DOHH2 (cell line): ENCODE measurements at regions not wholly inside any gene's neighbourhood (a gene's known extent, or its start where the extent isn't known, plus 50 kb on each side); places are given as distances from the start of the nearest gene placed in this dataset.

ENCODE experiments used
- H3F3A ChIP-seq: fragments of 200-600 bp; sonication (generic), shearing (Covaris generic); 2 replicates; pipeline ENCODE4 v1.6.0; 2016; ENCODE audit warnings: antibody characterized with exemption, mild to moderate bottlenecking; ENCODE audit not compliant: control insufficient read depth, insufficient read depth
- H3K27ac ChIP-seq: fragments of 200-600 bp; sonication (generic); 2 replicates; pipeline ENCODE4 v1.5.1; 2014; ENCODE audit warnings: low read depth, mild to moderate bottlenecking, low read length, moderate library complexity
- H3K27me3 ChIP-seq: fragments of 200-600 bp; sonication (generic); 2 replicates; pipeline ENCODE4 v1.6.1; 2014; ENCODE audit warnings: mild to moderate bottlenecking, low read length, mixed read lengths; ENCODE audit not compliant: control insufficient read depth
- H3K36me3 ChIP-seq: fragments of 200-600 bp; sonication (generic); 2 replicates; pipeline ENCODE4 v1.6.1; 2014; ENCODE audit warnings: mild to moderate bottlenecking, low read length, moderate library complexity, mixed read lengths; ENCODE audit not compliant: control insufficient read depth
- H3K4me1 ChIP-seq: fragments of 200-600 bp; sonication (generic); 2 replicates; pipeline ENCODE4 v1.6.1; 2014; ENCODE audit warnings: mild to moderate bottlenecking, low read length, mixed read lengths; ENCODE audit not compliant: control insufficient read depth
- H3K4me2 ChIP-seq: fragments of 200-600 bp; sonication (generic); 2 replicates; pipeline ENCODE4 v1.6.0; 2014; ENCODE audit warnings: mild to moderate bottlenecking, low read length, moderate library complexity
- H3K4me3 ChIP-seq: fragments of 200-600 bp; sonication (generic); 2 replicates; pipeline ENCODE4 v1.5.1; 2014; ENCODE audit warnings: mild to moderate bottlenecking, low read length, mixed read lengths
- H3K79me2 ChIP-seq: fragments of 200-600 bp; sonication (generic); 2 replicates; pipeline ENCODE4 v1.6.1; 2014; ENCODE audit warnings: mild to moderate bottlenecking, low read length, mixed read lengths; ENCODE audit not compliant: control insufficient read depth
- H3K9me2 ChIP-seq: fragments of 200-600 bp; sonication (generic); replicated peaks from 2 replicates; pipeline ENCODE4 v1.6.1; 2014; ENCODE audit warnings: mild to moderate bottlenecking, low read length, mixed read lengths; ENCODE audit not compliant: control insufficient read depth
- H3K9me3 ChIP-seq: fragments of 200-600 bp; sonication (generic); 2 replicates; pipeline ENCODE4 v1.6.1; 2014; ENCODE audit warnings: antibody characterized with exemption, low read length, mixed read lengths; ENCODE audit not compliant: control insufficient read depth, insufficient read depth
- H4K20me1 ChIP-seq: fragments of 200-600 bp; sonication (generic); 2 replicates; pipeline ENCODE4 v1.6.0; 2014; ENCODE audit warnings: low read depth, mild to moderate bottlenecking, antibody characterized with exemption, low read length, moderate library complexity; ENCODE audit not compliant: control insufficient read depth, insufficient read depth
- CTCF ChIP-seq: fragments of 200-600 bp; sonication (generic); IDR thresholded peaks from one replicate; pipeline ENCODE4 v1.5.1; 2014; ENCODE audit warnings: antibody characterized with exemption, mild to moderate bottlenecking, low read depth, low read length; ENCODE audit not compliant: poor library complexity, severe bottlenecking
- EZH2phosphoT487 ChIP-seq: fragments of 200-600 bp; sonication (generic); IDR thresholded peaks from 2 replicates; pipeline ENCODE4 v1.6.1; 2017; ENCODE audit warnings: borderline replicate concordance, mild to moderate bottlenecking, antibody characterized with exemption, low read length, moderate library complexity, mixed read lengths

- no peak overlapping the region for H3K27ac ChIP-seq
- H3K9me3 ChIP-seq, result no peaks in the 10 kb centered on the region
- H3K27me3 ChIP-seq, result no peaks in the 10 kb centered on the region
- H4K20me1 ChIP-seq, result no peaks in the 10 kb centered on the region
- TF ChIP-seq EZH2phosphoT487 (no peak), CTCF (no peak)
- H3K4me1 ChIP-seq, result no peaks in the 10 kb centered on the region
- H3K4me2 ChIP-seq, result no peak overlapping the region
- H3K4me3 ChIP-seq, result no peak overlapping the region
- no peaks in the 10 kb centered on the region for H3K79me2 ChIP-seq
- no peaks in the 10 kb centered on the region for H3K9me2 ChIP-seq
- H3F3A ChIP-seq, result no peaks in the 10 kb centered on the region
- H3K36me3 ChIP-seq, result no peaks in the 10 kb centered on the region
Measured at GRCh38 chr17:73947966-73948355, 255.5 kb upstream of the RPL38 start.

DNA sequence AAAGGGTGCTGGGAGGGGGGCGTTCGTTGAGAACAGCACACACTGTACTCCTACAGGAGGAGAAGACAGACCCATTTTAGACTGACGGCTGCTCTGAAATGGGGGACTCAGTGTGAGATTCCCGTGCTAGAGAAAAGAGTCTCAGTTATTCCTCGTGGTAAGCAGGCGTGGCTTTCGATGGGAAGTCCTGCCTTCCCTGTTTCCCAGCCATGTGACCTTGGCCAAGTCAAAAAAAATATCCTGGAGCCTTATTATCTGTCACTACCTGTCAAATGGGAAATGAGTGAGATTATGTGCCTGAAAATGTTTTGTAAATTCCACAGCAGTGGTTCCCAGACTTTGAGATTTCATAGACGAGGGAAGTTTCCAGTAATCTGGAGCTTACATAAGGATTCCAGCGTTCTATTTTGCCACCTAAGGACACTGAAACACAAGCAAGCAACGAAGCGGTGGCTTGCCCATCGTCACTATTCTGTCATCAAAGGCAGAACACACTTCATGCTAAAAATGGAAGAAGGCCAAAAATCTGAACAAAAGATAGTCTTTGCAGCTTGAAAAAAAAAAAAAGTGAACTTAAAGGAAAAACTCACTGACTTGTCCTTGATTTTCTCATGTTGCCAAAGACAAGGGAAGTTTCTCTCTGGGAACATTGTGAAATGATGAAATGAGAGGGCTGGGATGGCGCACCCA, 253.4 kb upstream of the RPL38 start:
- H3F3A ChIP-seq, result no peaks in the 10 kb centered on the region
- peaks cover 4% of the 10 kb centered on the region; the same call in 1 of the 2 replicates for H3K9me3 ChIP-seq
- H3K79me2 ChIP-seq, result no peaks in the 10 kb centered on the region
- no peaks in the 10 kb centered on the region for H3K4me1 ChIP-seq
- H4K20me1 ChIP-seq, result no peaks in the 10 kb centered on the region
- H3K36me3 ChIP-seq, result no peaks in the 10 kb centered on the region
- H3K9me2 ChIP-seq, result no peaks in the 10 kb centered on the region
- no peak overlapping the region for H3K27ac ChIP-seq
- H3K4me2 ChIP-seq, result no peak overlapping the region
- no peaks in the 10 kb centered on the region for H3K27me3 ChIP-seq
- H3K4me3 ChIP-seq, result no peak overlapping the region
- TF ChIP-seq CTCF, result no peak
- TF ChIP-seq EZH2phosphoT487, result no peak

- Histone ChIP-seq H3K9me3 (peaks cover 4% of the 10 kb centered on the region; the same call in 1 of the 2 replicates), H3K9me2 (no peaks in the 10 kb centered on the region), H3K4me1 (no peaks in the 10 kb centered on the region), H3K27me3 (no peaks in the 10 kb centered on the region), H3F3A (no peaks in the 10 kb centered on the region), H3K4me2 (no peak overlapping the region), H4K20me1 (no peaks in the 10 kb centered on the region), H3K36me3 (no peaks in the 10 kb centered on the region), H3K4me3 (no peak overlapping the region), H3K27ac (no peak overlapping the region), H3K79me2 (no peaks in the 10 kb centered on the region)
- no peak for TF ChIP-seq CTCF
- no peak for TF ChIP-seq EZH2phosphoT487
Measured at GRCh38 chr17:73950593-73950914, 252.9 kb upstream of the RPL38 start.
